GM21717 (cell line): ENCODE measurements at regions not wholly inside any gene's neighbourhood (a gene's known extent, or its start where the extent isn't known, plus 50 kb on each side); places are given as distances from the start of the nearest gene placed in this dataset.
"Not testable (repeated sequence)": the region's sequence is repeated elsewhere in the genome, so short reads cannot be mapped to it uniquely, and the experiment has no call there.

Experiments
- ATAC-seq: cut with Tn5 transposase; IDR thresholded peaks from one replicate; pipeline ENCODE4 v1.9.1; 2021; ENCODE audit warnings: mild to moderate bottlenecking, moderate library complexity; ENCODE audit not compliant: unreplicated experiment

DNA sequence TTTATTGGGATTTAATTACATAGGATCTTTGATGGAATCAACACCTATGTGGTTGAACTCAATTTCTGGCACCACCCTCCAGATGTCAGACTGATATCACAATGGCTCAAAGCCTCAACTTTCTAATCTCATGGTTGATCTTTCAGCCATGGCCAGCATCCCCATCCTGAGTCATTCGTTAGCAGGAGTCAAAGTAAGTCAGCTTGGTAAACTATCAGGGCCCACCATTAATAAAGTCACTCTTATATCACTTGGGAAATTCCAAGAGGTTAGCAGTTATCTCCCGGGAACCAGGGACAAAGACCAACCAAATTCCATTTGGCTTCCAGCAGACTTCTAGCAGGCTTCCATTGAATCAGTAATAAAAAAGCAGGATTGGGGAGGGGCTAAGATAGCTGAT lies 50.7 kb upstream of the TNFSF4 start:
- no peak for ATAC-seq

GRCh38 chr1:173258479-173259264 lies 51.5 kb upstream of the TNFSF4 start:
- no peak for ATAC-seq

DNA sequence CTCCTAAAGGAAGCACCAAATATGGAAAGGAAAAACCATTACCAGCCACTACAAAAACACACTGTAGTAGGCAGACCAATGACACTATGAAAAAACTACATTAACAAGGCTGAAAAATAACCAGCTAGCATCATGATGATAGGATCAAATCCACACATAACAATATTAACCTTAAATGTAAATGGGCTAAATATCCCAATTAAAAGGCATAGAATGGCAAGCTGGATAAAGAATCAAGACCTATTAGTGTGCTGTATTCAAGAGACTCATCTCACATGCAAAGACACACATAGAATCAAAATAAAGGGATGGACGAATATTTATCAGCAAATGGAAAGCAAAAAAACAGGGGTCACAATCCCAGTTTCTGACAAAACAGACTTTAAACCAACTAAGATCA lies 53.2 kb upstream of the TNFSF4 start:
- not testable (repeated sequence) for ATAC-seq

DNA sequence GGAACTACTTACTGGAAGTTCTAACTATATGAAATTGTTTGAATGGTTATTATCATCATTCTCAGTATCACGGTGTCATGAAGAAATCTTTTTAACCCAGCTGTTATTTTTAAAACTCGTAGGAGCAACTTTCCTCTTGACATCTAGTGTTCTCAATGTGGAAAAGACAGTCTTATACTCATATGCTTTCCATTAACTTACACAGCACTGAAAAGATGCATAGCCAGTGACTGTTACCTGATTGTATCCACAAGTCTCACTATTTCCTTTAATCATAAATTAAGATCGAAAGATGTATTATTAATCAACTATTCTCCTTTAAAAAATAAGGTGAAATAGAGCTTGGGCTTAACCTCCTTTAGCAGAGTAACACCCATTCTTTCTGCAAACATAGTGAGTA lies 59.7 kb upstream of the TNFSF4 start:
- no peak for ATAC-seq

- ATAC-seq, result no peak
Measured at GRCh38 chr1:173267453-173267945, 60.4 kb upstream of the TNFSF4 start.

DNA sequence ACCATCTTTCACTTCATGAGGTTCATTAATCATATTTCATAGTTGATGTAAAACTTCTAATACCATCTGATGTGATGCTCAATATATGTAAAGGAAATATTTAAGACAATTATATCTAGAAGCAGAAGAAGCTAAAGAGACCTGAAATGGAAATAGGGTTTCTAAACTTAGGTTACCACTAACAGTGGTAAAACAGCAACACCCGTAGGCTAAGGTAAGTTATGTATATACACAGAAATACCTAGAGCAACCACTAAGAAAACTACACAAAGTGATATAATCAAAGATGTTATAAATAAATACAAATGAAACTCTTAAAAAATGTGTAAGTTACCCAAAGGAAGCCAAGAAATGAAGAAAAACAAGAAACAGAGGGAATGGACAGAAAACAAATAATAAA lies 61.1 kb upstream of the TNFSF4 start:
- ATAC-seq, result no peak

- no peak for ATAC-seq
Measured at GRCh38 chr1:173268786-173269277, 61.7 kb upstream of the TNFSF4 start.

DNA sequence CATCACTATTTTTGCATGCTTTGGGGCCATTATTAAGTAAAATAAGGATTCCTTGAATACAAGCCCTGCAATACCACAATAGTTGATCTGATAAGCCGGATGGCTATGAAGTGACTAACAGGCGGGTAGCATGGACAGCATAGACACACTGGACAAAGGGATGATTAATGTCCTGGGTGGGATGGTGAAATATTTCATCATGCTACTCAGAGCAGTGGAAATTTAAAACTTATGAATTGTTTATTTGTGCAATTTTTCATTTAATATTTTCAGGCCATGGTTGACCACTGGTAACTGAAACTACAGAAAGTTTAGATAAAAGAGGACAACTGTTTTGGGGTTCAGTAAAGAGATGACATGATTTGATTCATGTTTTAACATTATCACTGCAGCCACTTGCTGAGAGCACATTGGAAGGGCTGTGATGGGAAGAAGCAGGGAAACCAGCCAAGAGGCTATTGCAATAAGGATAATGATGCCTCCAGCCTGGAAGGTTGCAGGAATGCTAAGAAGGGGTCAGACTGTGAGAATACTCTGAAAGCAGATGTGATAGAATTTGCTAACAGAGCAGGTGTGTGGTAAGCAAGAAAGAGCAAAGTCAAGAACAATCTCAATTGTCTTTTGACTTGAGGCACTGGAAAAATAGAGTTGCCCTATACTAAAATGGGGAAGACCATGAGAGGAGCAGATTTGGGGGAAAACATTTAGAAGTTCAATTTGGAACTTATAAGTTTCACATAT lies 62.5 kb upstream of the TNFSF4 start:
- no peak for ATAC-seq

- no peak for ATAC-seq
Measured at GRCh38 chr1:173270243-173270642, 63.1 kb upstream of the TNFSF4 start.

GRCh38 chr1:173271021-173271420 lies 63.9 kb upstream of the TNFSF4 start:
- not testable (repeated sequence) for ATAC-seq

GRCh38 chr1:173275496-173275895 lies 68.4 kb upstream of the TNFSF4 start:
- no peak for ATAC-seq

DNA sequence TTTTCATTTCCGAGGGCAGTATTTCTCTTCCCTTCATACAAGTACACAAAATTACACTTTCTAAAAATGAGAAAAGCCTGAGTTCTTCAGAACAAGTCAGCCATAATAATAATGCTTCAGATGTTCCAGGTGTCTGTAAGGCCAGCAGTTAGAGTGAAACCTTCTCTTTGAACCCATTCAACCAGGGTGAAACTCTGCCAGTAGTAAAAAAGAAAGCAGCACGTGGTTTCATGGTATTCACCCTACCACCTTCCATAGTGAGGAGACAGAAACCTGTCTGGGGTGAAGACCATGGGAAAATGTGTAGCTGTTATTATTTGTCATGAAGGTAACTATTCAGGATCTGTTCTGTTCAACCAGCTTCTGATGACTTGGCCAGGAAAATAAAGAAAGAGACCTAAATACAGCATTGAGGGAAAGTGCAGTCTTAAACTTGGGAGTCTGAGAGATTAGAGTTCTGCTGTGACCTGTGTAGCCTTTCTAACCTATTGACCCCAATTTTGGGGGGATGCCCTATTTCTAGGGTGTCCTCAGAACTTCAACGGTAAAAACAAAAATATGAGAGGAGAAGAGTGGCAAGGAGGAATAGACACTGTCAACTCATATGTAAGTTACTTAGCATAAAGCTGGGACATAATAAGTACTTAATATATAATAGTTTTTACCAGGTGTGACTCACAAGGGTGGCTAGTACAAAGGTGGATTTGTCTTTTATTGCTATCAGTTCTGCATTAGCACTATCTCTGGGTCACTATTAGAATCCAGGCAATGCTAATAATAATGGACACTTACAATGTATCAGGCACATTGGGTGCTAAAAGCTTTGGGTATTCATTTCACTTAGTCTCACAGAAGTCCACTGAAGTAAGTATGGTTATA lies 70.0 kb upstream of the TNFSF4 start:
- peak; percentile 91 for ATAC-seq

DNA sequence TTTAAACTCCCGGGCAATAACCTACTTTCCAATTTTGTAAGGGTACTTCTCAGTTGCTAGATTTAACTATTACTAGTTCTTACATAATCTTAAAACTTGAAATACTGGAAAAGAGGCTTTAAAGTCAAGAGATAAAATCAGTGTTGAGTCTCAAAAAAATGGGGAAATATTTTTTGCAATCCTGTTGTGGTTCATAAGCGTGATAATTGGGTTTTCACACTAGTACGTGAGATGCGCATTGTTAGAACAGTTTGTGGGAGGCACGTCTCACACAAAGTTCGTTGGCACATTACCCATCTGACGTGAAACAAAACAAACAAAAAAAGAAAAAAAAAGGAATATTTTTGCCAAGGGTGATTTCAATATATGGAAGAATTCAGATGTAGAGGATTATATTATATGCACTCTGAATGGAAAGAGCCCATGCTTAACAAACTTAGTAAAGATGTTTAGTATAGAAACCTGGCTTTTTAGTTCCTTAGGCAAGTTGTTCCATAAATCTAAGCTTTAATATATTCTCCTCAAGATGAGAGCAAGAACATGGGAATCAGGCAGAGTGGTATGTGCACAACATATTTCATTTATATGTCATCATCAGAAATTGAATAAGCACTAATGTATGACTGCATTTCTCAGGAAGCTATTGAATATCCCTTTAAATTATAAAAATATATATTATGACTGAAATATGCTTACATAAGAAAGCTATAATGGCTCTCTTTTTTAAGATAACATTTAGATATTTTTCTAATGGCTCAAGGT lies 73.9 kb upstream of the TNFSF4 start:
- ATAC-seq, result no peak

- no peak for ATAC-seq
Measured at GRCh38 chr1:173285048-173285447, 77.9 kb upstream of the TNFSF4 start.

GRCh38 chr1:173287785-173288184 lies 80.7 kb upstream of the TNFSF4 start:
- ATAC-seq, result no peak

DNA sequence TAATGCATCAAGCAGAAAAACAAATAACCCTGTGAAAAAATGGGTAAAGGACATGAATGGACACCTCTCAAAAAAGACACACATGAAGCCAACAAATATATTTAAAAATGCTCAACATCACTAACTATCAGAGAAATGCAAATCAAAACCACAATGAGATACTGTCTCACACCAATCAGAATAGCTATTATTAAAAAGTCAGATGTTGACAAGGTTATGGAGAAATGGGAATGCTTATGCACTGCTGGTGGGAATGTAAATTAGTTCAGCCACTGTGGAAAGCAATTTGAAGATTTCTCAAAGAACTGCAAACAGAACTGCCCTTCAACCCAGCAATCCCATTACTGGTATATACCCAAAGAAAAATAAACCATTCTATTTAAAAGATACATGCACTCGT lies 86.6 kb upstream of the TNFSF4 start:
- ATAC-seq, result no peak

GRCh38 chr1:173294843-173295242 lies 87.7 kb upstream of the TNFSF4 start:
- ATAC-seq, result no peak

DNA sequence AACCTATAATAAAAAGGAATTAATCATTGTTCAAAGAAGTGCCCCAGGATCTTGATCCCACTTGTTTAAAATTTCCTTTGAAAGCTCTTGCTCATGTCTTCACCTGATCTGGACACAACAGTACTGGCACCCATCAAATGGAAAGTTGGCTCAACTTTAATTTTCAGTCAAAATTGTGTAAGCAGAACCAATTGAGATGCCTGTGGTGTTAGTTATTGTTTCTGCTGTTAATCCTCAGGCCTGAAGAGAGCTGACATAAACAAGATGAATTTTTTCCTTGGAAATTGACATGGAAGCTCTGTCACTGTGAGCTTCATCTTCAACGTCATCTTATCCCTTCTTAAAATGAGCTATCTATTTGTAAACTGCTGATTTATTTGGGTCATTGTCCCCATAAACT lies 88.3 kb upstream of the TNFSF4 start:
- ATAC-seq, result no peak

- ATAC-seq, result no peak
Measured at GRCh38 chr1:173295995-173296394, 88.9 kb upstream of the TNFSF4 start.

GRCh38 chr1:173297798-173298391 lies 90.8 kb upstream of the TNFSF4 start:
- ATAC-seq, result peak; percentile 87
